Lower lobe of right lung (tissue), 2 donors: ENCODE measurements at regions not wholly inside any gene's neighbourhood (a gene's known extent, or its start where the extent isn't known, plus 50 kb on each side); places are given as distances from the start of the nearest gene placed in this dataset.
"Not testable (repeated sequence)": the region's sequence is repeated elsewhere in the genome, so short reads cannot be mapped to it uniquely, and the experiment has no call there.

ENCODE experiments used
- ATAC-seq, 2 donors: fragments of 200-7000 bp; cut with Tn5 transposase; one replicate each; pipeline ENCODE4 v1.9.1; 2020 to 2022; ENCODE audit warnings: mild to moderate bottlenecking in 2 of 2, moderate library complexity in 2 of 2
- DNase-seq: peaks from one replicate; pipeline ENCODE4 v3.0.0-alpha.2; 2020
- H3K27ac ChIP-seq: fragments of 200-600 bp; one replicate; pipeline ENCODE4 v1.8.0; 2022
- H3K27me3 ChIP-seq: fragments of 200-600 bp; one replicate; pipeline ENCODE4 v1.8.0; 2022; ENCODE audit warnings: low read depth
- H3K36me3 ChIP-seq: fragments of 200-600 bp; one replicate; pipeline ENCODE4 v1.8.0; 2022; ENCODE audit warnings: mild to moderate bottlenecking
- H3K4me1 ChIP-seq: fragments of 200-600 bp; one replicate; pipeline ENCODE4 v1.8.0; 2022
- H3K4me3 ChIP-seq: fragments of 200-600 bp; one replicate; pipeline ENCODE4 v1.8.0; 2022; ENCODE audit warnings: mild to moderate bottlenecking
- H3K9me3 ChIP-seq: fragments of 200-600 bp; one replicate; pipeline ENCODE4 v1.8.0; 2022
- CTCF ChIP-seq: fragments of 200-600 bp; IDR thresholded peaks from one replicate; pipeline ENCODE4 v1.8.0; 2022; ENCODE audit warnings: antibody characterized with exemption, mild to moderate bottlenecking
- intact Hi-C: fragments of 100-400 bp; cut with DNase I; formaldehyde crosslinking; loops from one replicate; pipeline ENCODE4 v1.11.0; 2022
- donor health status: DM: no; HTN: yes; CAD: no; lungs with severe emphysema.

DNA sequence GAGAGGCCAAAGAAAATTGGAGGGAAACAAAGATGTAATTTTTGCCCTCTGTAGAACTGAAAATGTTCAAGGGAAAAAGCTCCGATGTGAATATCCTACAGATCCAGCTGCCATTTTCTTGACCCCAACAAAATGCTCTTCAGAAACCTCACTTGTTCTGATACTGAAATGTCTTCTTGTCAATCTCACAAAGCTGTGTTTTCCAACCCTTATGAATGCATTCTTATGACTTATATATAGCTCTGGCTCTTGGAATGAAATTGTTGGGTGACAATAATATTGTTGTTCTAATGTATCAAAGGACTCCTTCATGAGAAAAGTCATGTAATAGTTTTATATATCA, 157.1 kb upstream of the TGFBR2 start:
- ATAC-seq (no peak), DNase-seq (no peak)
- no peak overlapping the region for H3K27ac ChIP-seq
- no peaks in the 10 kb centered on the region for H3K9me3 ChIP-seq
- no peak overlapping the region for H3K4me3 ChIP-seq
- TF ChIP-seq CTCF = no peak
- H3K27me3 ChIP-seq = no peaks in the 10 kb centered on the region
- peaks cover 8% of the 10 kb centered on the region for H3K4me1 ChIP-seq
- no peaks in the 10 kb centered on the region for H3K36me3 ChIP-seq
- intact Hi-C loops = no loop called here

DNA sequence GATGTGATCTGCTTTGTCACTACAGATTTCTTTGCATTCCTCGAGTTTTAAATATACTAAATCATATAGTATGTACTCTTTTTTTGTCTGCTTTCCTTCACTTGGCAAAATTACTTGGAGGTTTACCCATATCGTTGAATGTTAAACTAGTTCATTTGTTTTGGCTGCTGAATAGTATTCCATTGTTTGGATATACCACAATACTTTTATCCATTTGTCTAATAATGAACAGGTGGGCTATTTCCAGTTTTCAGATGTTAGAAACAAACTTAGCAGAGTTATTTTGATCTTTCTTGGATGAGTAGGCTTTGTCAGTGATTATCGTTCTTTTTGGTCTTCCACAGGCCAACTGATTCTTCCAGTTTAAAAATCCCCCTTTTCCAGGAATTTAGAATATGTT, 154.0 kb upstream of the TGFBR2 start:
- Histone ChIP-seq H3K4me1 (peaks cover 8% of the 10 kb centered on the region), H3K4me3 (no peak overlapping the region), H3K9me3 (no peaks in the 10 kb centered on the region), H3K27me3 (no peaks in the 10 kb centered on the region), H3K27ac (no peak overlapping the region), H3K36me3 (no peaks in the 10 kb centered on the region)
- intact Hi-C loops = no loop called here
- TF ChIP-seq CTCF = no peak
- ATAC-seq (no peak), DNase-seq (no peak)

- H3K4me3 ChIP-seq = no peak overlapping the region
These were observed 152.9 kb upstream of the TGFBR2 start for GRCh38 chr3:30453360-30454039.

GRCh38 chr3:30454636-30455035, 151.8 kb upstream of the TGFBR2 start:
- DNase-seq (no peak), ATAC-seq (no peak)
- Histone ChIP-seq H3K4me1 (peaks cover 8% of the 10 kb centered on the region), H3K9me3 (no peaks in the 10 kb centered on the region), H3K27ac (no peak overlapping the region), H3K36me3 (no peaks in the 10 kb centered on the region), H3K4me3 (no peak overlapping the region), H3K27me3 (no peaks in the 10 kb centered on the region)
- TF ChIP-seq CTCF = no peak
- intact Hi-C loops = no loop called here

More at GRCh38 chr3:30453360-30454039, 152.9 kb upstream of the TGFBR2 start:
- no peaks in the 10 kb centered on the region for H3K27me3 ChIP-seq
- intact Hi-C loops = no loop called here
- TF ChIP-seq CTCF = no peak
- H3K36me3 ChIP-seq = no peaks in the 10 kb centered on the region
- H3K4me1 ChIP-seq = peaks cover 8% of the 10 kb centered on the region
- no peak overlapping the region for H3K27ac ChIP-seq
- no peaks in the 10 kb centered on the region for H3K9me3 ChIP-seq
- peak in 1 of 2 donors; percentile 29 for ATAC-seq
- DNase-seq = no peak

- H3K36me3 ChIP-seq, DNase-seq, intact Hi-C loops, H3K27ac ChIP-seq, ATAC-seq, H3K4me1 ChIP-seq, H3K9me3 ChIP-seq, H3K4me3 ChIP-seq, H3K27me3 ChIP-seq: not testable (repeated sequence)
These were observed 151.3 kb upstream of the TGFBR2 start for GRCh38 chr3:30455112-30455511.

- Histone ChIP-seq H3K27ac (no peak overlapping the region), H3K4me3 (no peak overlapping the region), H3K36me3 (no peaks in the 10 kb centered on the region), H3K27me3 (no peaks in the 10 kb centered on the region), H3K9me3 (no peaks in the 10 kb centered on the region), H3K4me1 (peaks cover 8% of the 10 kb centered on the region)
- no peak for DNase-seq
- intact Hi-C loops = no loop called here
- no peak for TF ChIP-seq CTCF
- peak; percentile 33 to 45 for ATAC-seq
These were observed 150.6 kb upstream of the TGFBR2 start for GRCh38 chr3:30455840-30456239.
